ENCODE measurements at regions not wholly inside any gene's neighbourhood (a gene's known extent, or its start where the extent isn't known, plus 50 kb on each side); places are given as distances from the start of the nearest gene placed in this dataset.

DNA sequence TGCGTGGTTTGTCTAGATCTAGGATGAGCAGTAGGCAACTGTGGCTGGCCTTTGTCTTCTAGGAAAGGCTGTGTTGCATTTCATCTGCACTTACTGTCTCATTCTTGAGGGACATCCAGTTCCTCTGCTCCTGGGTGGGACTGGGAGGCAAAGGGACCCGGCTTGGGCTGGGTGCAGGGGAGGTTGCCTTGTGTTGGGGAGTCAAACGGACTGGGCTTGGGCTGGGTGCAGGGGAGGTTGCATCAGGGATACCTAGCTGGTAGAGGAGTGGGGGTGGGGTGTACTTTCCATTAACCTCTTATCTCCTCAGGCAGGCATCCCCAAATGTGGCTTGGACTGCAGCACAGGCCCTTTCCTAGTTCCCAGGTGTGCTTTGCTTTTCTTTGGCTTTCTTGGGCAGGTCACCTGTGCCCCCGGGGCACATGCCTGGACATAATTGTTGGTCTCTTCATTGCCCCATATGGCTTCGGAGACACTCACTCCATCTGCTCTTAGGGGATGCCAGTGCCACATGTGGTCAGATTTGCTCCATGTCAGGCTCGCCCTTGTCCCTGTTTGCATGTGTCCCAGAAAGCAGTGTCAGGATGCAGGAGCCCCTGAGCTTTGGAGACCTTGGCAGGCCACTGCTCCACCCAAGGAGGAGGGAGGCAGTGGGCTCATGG is 1682.9 kb downstream of the TP53TG3F start:
- no peak overlapping the region for H3K4me3 Mint-ChIP-seq
- H3K27me3 Mint-ChIP-seq: no peaks in the 10 kb centered on the region
- peaks cover 0 to 63% (median 0%) of the 10 kb centered on the region in 3 experiments for H3K9me3 ChIP-seq (ENCODE audit: control insufficient read depth in 2 of 3, low read length in 3 of 3)
- DNase-seq (no peak), ATAC-seq (no peak)
- peaks cover 0 to 9% (median 0%) of the 10 kb centered on the region in 5 donors for H3K36me3 Mint-ChIP-seq
- intact Hi-C loops (cut with micrococcal nuclease): no loop called here
- H3K27me3 ChIP-seq (ENCODE audit: control insufficient read depth in 2 of 2, insufficient read depth in 2 of 2, low read length in 2 of 2): no peaks in the 10 kb centered on the region
- H3K27ac ChIP-seq (ENCODE audit: low read depth, low read length): no peak overlapping the region
- H3K4me3 ChIP-seq (ENCODE audit: low read length): no peak overlapping the region
- H3K4me1 ChIP-seq (ENCODE audit: control insufficient read depth in 2 of 2, insufficient read depth in 2 of 2, low read length in 2 of 2): no peaks in the 10 kb centered on the region
- peaks cover 10 to 58% (median 19%) of the 10 kb centered on the region in 11 donors for H3K9me3 Mint-ChIP-seq
- no peak overlapping the region for H3K27ac Mint-ChIP-seq
- peaks cover 0 to 3% (median 0%) of the 10 kb centered on the region in 7 donors for H3K4me1 Mint-ChIP-seq
- POLR2A ChIA-PET: no interaction called here
- H3K36me3 ChIP-seq (ENCODE audit: control insufficient read depth in 2 of 3, insufficient read depth in 3 of 3, low read length in 3 of 3): no peaks in the 10 kb centered on the region
- CTCF ChIA-PET: no interaction called here

GRCh38 chr16:35142809-35143192 is 1683.4 kb downstream of the TP53TG3F start:
- no peak overlapping the region for H3K4me3 Mint-ChIP-seq
- no peaks in the 10 kb centered on the region for H3K36me3 ChIP-seq (ENCODE audit: control insufficient read depth in 2 of 3, insufficient read depth in 3 of 3, low read length in 3 of 3)
- no peaks in the 10 kb centered on the region for H3K27me3 Mint-ChIP-seq
- peaks cover 0 to 9% (median 0%) of the 10 kb centered on the region in 5 donors for H3K36me3 Mint-ChIP-seq
- ChIA-PET POLR2A (no interaction called here), CTCF (no interaction called here)
- peaks cover 10 to 58% (median 19%) of the 10 kb centered on the region in 11 donors for H3K9me3 Mint-ChIP-seq
- ATAC-seq (no peak), DNase-seq (no peak)
- intact Hi-C loops (cut with micrococcal nuclease): no loop called here
- no peak overlapping the region for H3K27ac Mint-ChIP-seq
- peaks cover 0 to 68% (median 0%) of the 10 kb centered on the region in 3 experiments for H3K9me3 ChIP-seq (ENCODE audit: control insufficient read depth in 2 of 3, low read length in 3 of 3)
- no peak overlapping the region for H3K4me3 ChIP-seq (ENCODE audit: low read length)
- no peak overlapping the region for H3K27ac ChIP-seq (ENCODE audit: low read depth, low read length)
- peaks cover 0 to 3% (median 0%) of the 10 kb centered on the region in 7 donors for H3K4me1 Mint-ChIP-seq
- H3K27me3 ChIP-seq (ENCODE audit: control insufficient read depth in 2 of 2, insufficient read depth in 2 of 2, low read length in 2 of 2): no peaks in the 10 kb centered on the region
- H3K4me1 ChIP-seq (ENCODE audit: control insufficient read depth in 2 of 2, insufficient read depth in 2 of 2, low read length in 2 of 2): no peaks in the 10 kb centered on the region

GRCh38 chr16:35144212-35144932 is 1685.0 kb downstream of the TP53TG3F start:
- Histone ChIP-seq H3K9me3 (ENCODE audit: control insufficient read depth in 2 of 3, low read length in 3 of 3) (peaks cover 0 to 81% (median 0%) of the 10 kb centered on the region in 3 experiments), H3K27me3 (ENCODE audit: control insufficient read depth in 2 of 2, insufficient read depth in 2 of 2, low read length in 2 of 2) (no peaks in the 10 kb centered on the region), H3K4me3 (ENCODE audit: low read length) (no peak overlapping the region), H3K27ac (ENCODE audit: low read depth, low read length) (no peak overlapping the region), H3K4me1 (ENCODE audit: control insufficient read depth in 2 of 2, insufficient read depth in 2 of 2, low read length in 2 of 2) (no peaks in the 10 kb centered on the region), H3K36me3 (ENCODE audit: control insufficient read depth in 2 of 3, insufficient read depth in 3 of 3, low read length in 3 of 3) (no peaks in the 10 kb centered on the region)
- Mint-ChIP-seq H3K4me1 (peaks cover 0 to 3% (median 0%) of the 10 kb centered on the region in 7 donors), H3K4me3 (no peak overlapping the region), H3K27me3 (no peaks in the 10 kb centered on the region), H3K36me3 (peaks cover 0 to 9% (median 0%) of the 10 kb centered on the region in 5 donors), H3K9me3 (peaks cover 10 to 62% (median 23%) of the 10 kb centered on the region in 11 donors), H3K27ac (no peak overlapping the region)
- POLR2A ChIA-PET: no interaction called here
- intact Hi-C loops (cut with micrococcal nuclease): no loop called here
- CTCF ChIA-PET: no interaction called here
- ATAC-seq (no peak), DNase-seq (no peak)

- ATAC-seq: no peak
- Mint-ChIP-seq H3K4me3 (no peak overlapping the region), H3K4me1 (peaks cover 0 to 3% (median 0%) of the 10 kb centered on the region in 7 donors), H3K9me3 (peaks cover 6 to 61% (median 21%) of the 10 kb centered on the region in 11 donors), H3K36me3 (peaks cover 0 to 7% (median 0%) of the 10 kb centered on the region in 5 donors), H3K27me3 (no peaks in the 10 kb centered on the region), H3K27ac (no peak overlapping the region)
- no peaks in the 10 kb centered on the region for H3K36me3 ChIP-seq (ENCODE audit: control insufficient read depth in 2 of 3, insufficient read depth in 3 of 3, low read length in 3 of 3)
- H3K4me1 ChIP-seq (ENCODE audit: control insufficient read depth in 2 of 2, insufficient read depth in 2 of 2, low read length in 2 of 2): no peaks in the 10 kb centered on the region
- intact Hi-C loops (cut with micrococcal nuclease): no loop called here
- no peak overlapping the region for H3K27ac ChIP-seq (ENCODE audit: low read depth, low read length)
- no peak overlapping the region for H3K4me3 ChIP-seq (ENCODE audit: low read length)
- peaks cover 0 to 86% (median 0%) of the 10 kb centered on the region in 3 experiments for H3K9me3 ChIP-seq (ENCODE audit: control insufficient read depth in 2 of 3, low read length in 3 of 3)
- CTCF ChIA-PET: no interaction called here
- POLR2A ChIA-PET: no interaction called here
- DNase-seq: no peak
- H3K27me3 ChIP-seq (ENCODE audit: control insufficient read depth in 2 of 2, insufficient read depth in 2 of 2, low read length in 2 of 2): no peaks in the 10 kb centered on the region
Observed at GRCh38 chr16:35146031-35146710, 1686.8 kb downstream of the TP53TG3F start.

- intact Hi-C loops (cut with micrococcal nuclease): no loop called here
- no peaks in the 10 kb centered on the region for H3K27me3 ChIP-seq (ENCODE audit: control insufficient read depth in 2 of 2, insufficient read depth in 2 of 2, low read length in 2 of 2)
- no peaks in the 10 kb centered on the region for H3K36me3 ChIP-seq (ENCODE audit: control insufficient read depth in 2 of 3, insufficient read depth in 3 of 3, low read length in 3 of 3)
- Mint-ChIP-seq H3K27me3 (no peaks in the 10 kb centered on the region), H3K36me3 (peaks cover 0 to 12% (median 0%) of the 10 kb centered on the region in 5 donors), H3K27ac (no peak overlapping the region), H3K4me1 (peaks cover 0 to 3% (median 0%) of the 10 kb centered on the region in 7 donors), H3K9me3 (peaks cover 10 to 61% (median 21%) of the 10 kb centered on the region in 11 donors), H3K4me3 (no peak overlapping the region)
- no peak overlapping the region for H3K4me3 ChIP-seq (ENCODE audit: low read length)
- CTCF ChIA-PET: no interaction called here
- DNase-seq: no peak
- ATAC-seq: no peak
- H3K9me3 ChIP-seq (ENCODE audit: control insufficient read depth in 2 of 3, low read length in 3 of 3): peaks cover 0 to 90% (median 0%) of the 10 kb centered on the region in 3 experiments
- H3K4me1 ChIP-seq (ENCODE audit: control insufficient read depth in 2 of 2, insufficient read depth in 2 of 2, low read length in 2 of 2): no peaks in the 10 kb centered on the region
- POLR2A ChIA-PET: no interaction called here
- no peak overlapping the region for H3K27ac ChIP-seq (ENCODE audit: low read depth, low read length)
Observed at GRCh38 chr16:35146723-35147458, 1687.5 kb downstream of the TP53TG3F start.

- peaks cover 0 to 90% (median 0%) of the 10 kb centered on the region in 3 experiments for H3K9me3 ChIP-seq (ENCODE audit: control insufficient read depth in 2 of 3, low read length in 3 of 3)
- H3K4me1 Mint-ChIP-seq: peaks cover 0 to 3% (median 0%) of the 10 kb centered on the region in 7 donors
Observed at GRCh38 chr16:35147556-35148504, 1688.4 kb downstream of the TP53TG3F start.

More at GRCh38 chr16:35147556-35148504, 1688.4 kb downstream of the TP53TG3F start:
- no peak for DNase-seq
- Histone ChIP-seq H3K4me3 (ENCODE audit: low read length) (no peak overlapping the region), H3K27ac (ENCODE audit: low read depth, low read length) (no peak overlapping the region), H3K27me3 (ENCODE audit: control insufficient read depth in 2 of 2, insufficient read depth in 2 of 2, low read length in 2 of 2) (no peaks in the 10 kb centered on the region), H3K36me3 (ENCODE audit: control insufficient read depth in 2 of 3, insufficient read depth in 3 of 3, low read length in 3 of 3) (no peaks in the 10 kb centered on the region), H3K4me1 (ENCODE audit: control insufficient read depth in 2 of 2, insufficient read depth in 2 of 2, low read length in 2 of 2) (no peaks in the 10 kb centered on the region)
- H3K4me3 Mint-ChIP-seq: no peak overlapping the region
- peaks cover 0 to 15% (median 0%) of the 10 kb centered on the region in 5 donors for H3K36me3 Mint-ChIP-seq
- ATAC-seq: no peak
- intact Hi-C loops (cut with micrococcal nuclease): no loop called here
- peaks cover 13 to 67% (median 21%) of the 10 kb centered on the region in 11 donors for H3K9me3 Mint-ChIP-seq
- H3K27me3 Mint-ChIP-seq: no peaks in the 10 kb centered on the region
- ChIA-PET CTCF (no interaction called here), POLR2A (no interaction called here)
- H3K27ac Mint-ChIP-seq: no peak overlapping the region

All from naive thymus-derived CD4-positive, alpha-beta T cell (primary cell).